Spinal cord (tissue), 9 donors: ENCODE measurements at regions not wholly inside any gene's neighbourhood (a gene's known extent, or its start where the extent isn't known, plus 50 kb on each side); places are given as distances from the start of the nearest gene placed in this dataset.
"Not testable (repeated sequence)": the region's sequence is repeated elsewhere in the genome, so short reads cannot be mapped to it uniquely, and the experiment has no call there.

ENCODE experiments used
- DNase-seq, 6 donors: peaks; one replicate each; pipeline versions ENCODE4 v3.0.0 to v3.0.0-alpha.2; 2013 to 2015; ENCODE audit warnings: low spot score in 6 of 6, low read depth in 4 of 6
- H3K27ac ChIP-seq: one replicate; pipeline ENCODE4 v1.5.1; 2013; ENCODE audit warnings: low read depth, low read length, control low read depth
- H3K27me3 ChIP-seq: one replicate; pipeline ENCODE4 v1.6.1; 2013; ENCODE audit warnings: low read length; ENCODE audit not compliant: control insufficient read depth, insufficient read depth
- H3K36me3 ChIP-seq: one replicate; pipeline ENCODE4 v1.6.1; 2013; ENCODE audit warnings: low read length; ENCODE audit not compliant: control insufficient read depth, insufficient read depth
- H3K4me1 ChIP-seq: one replicate; pipeline ENCODE4 v1.6.1; 2013; ENCODE audit warnings: low read length; ENCODE audit not compliant: control insufficient read depth, insufficient read depth
- H3K4me3 ChIP-seq: one replicate; pipeline ENCODE4 v1.5.1; 2013; ENCODE audit warnings: low read depth, low read length, control low read depth
- H3K9me3 ChIP-seq: one replicate; pipeline ENCODE4 v1.6.1; 2013; ENCODE audit warnings: low read length; ENCODE audit not compliant: control insufficient read depth, insufficient read depth
- WGBS: methylation state at CpG from one replicate; pipeline ENCODE4 v1.1.5; 2013; ENCODE audit warnings: missing lambda C conversion rate; ENCODE audit not compliant: insufficient coverage; 5-methylcytosine and 5-hydroxymethylcytosine counted together
- donor health status: healthy.

- H3K27ac ChIP-seq, result no peak overlapping the region
- H3K9me3 ChIP-seq, result no peaks in the 10 kb centered on the region
- 89% methylated on average over 2 of the region's 2 CpGs for WGBS
- no peaks in the 10 kb centered on the region for H3K4me1 ChIP-seq
- H3K4me3 ChIP-seq, result no peak overlapping the region
- DNase-seq, result no peak
- H3K27me3 ChIP-seq, result no peaks in the 10 kb centered on the region
- H3K36me3 ChIP-seq, result no peaks in the 10 kb centered on the region
These were observed 98.0 kb upstream of the ZSWIM2 start for GRCh38 chr2:186946896-186947467.

- Histone ChIP-seq H3K27me3 (no peaks in the 10 kb centered on the region), H3K27ac (no peak overlapping the region), H3K4me1 (no peaks in the 10 kb centered on the region), H3K36me3 (no peaks in the 10 kb centered on the region), H3K4me3 (no peak overlapping the region), H3K9me3 (no peaks in the 10 kb centered on the region)
- DNase-seq, result no peak
- no CpG with 5 or more reads among the region's 1 CpG for WGBS
These were observed 92.9 kb upstream of the ZSWIM2 start for GRCh38 chr2:186941853-186942252.

GRCh38 chr2:186940463-186940862, 91.5 kb upstream of the ZSWIM2 start:
- no peaks in the 10 kb centered on the region for H3K9me3 ChIP-seq
- no peak overlapping the region for H3K4me3 ChIP-seq
- peak in 1 of 6 donors; percentile 11 for DNase-seq
- no peak overlapping the region for H3K27ac ChIP-seq
- H3K36me3 ChIP-seq, result no peaks in the 10 kb centered on the region
- no peaks in the 10 kb centered on the region for H3K4me1 ChIP-seq
- no peaks in the 10 kb centered on the region for H3K27me3 ChIP-seq
- no CpG with 5 or more reads among the region's 2 CpGs for WGBS

DNA sequence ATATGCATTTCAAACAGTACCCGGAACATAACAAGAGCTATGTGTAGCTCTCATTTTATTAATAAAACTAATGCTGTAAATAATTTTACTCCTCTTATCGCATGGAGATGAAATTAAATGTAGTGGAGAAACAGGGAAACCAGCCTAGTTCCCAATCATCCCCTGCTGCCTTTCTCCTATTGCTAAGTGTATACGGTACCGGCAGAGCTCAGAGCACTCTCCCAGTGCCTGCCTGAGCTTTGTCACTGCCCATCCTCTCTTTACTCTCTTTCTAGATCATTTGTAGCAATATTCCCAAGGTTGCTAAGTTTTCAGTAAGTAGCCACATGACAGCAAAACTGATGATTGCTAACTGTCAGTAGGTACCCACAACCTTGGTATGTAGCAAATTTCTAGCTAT, 85.5 kb upstream of the ZSWIM2 start:
- H3K27me3 ChIP-seq, result no peaks in the 10 kb centered on the region
- H3K36me3 ChIP-seq, result no peaks in the 10 kb centered on the region
- H3K27ac ChIP-seq, result no peak overlapping the region
- whole genome bisulfite sequencing, result 68% methylated on average over 2 of the region's 4 CpGs
- no peak for DNase-seq
- H3K4me3 ChIP-seq, result no peak overlapping the region
- H3K4me1 ChIP-seq, result no peaks in the 10 kb centered on the region
- no peaks in the 10 kb centered on the region for H3K9me3 ChIP-seq

GRCh38 chr2:186927867-186928191, 78.9 kb upstream of the ZSWIM2 start:
- DNase-seq, result no peak
- Histone ChIP-seq H3K27me3 (no peaks in the 10 kb centered on the region), H3K4me1 (no peaks in the 10 kb centered on the region), H3K4me3 (no peak overlapping the region), H3K27ac (no peak overlapping the region), H3K36me3 (no peaks in the 10 kb centered on the region), H3K9me3 (no peaks in the 10 kb centered on the region)

DNA sequence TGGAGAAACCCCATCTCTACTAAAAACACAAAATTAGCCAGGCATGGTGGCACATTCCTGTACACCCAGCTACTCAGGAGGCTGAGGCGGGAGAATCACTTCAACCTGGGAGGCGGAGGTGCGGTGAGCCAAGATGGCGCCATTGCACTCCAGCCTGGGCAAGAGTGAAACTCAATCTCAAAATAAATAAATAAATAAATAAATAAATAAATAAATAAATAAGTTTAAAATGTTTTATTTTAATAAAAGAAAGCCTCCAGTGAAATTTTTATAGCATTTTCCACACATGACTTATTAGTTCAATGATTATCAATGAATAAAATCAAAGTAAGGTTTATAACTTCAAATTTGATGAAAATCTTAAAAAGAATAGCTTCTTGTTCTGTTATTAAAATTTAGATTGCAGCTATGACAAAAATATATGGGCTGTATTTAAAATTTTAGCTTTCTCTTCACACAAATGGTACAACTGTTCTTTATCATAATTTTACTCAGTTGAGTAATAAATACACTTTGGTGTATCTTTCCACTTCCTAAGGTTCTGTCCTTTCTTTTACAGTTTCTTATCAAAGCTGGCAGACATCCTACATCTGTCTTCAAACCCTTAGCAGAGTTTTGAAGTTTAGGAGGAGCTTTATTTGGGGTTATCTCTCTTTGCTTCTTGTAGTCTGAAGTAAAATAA, 78.4 kb upstream of the ZSWIM2 start:
- Histone ChIP-seq H3K27me3 (no peaks in the 10 kb centered on the region), H3K9me3 (no peaks in the 10 kb centered on the region)
- no peak for DNase-seq

DNA sequence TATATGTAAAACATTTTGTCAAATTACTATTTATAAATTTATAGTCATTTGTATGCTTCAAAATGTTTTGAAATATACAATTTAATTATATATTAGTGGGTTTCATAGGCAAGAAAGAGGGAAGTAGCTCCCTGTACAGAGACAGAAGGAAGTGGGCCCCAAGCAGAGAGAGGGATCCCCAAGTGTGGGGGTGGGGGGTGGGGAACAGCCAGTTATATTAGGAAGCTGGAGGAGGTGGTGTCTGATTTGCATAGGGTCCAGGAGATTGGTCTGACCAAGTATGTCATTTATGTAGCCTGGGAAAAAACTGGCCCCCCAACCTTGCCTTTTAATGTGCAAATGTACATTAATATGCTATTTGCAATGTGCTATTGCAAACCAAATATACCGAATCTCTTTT, 76.5 kb upstream of the ZSWIM2 start:
- Histone ChIP-seq H3K27ac (no peak overlapping the region), H3K4me3 (no peak overlapping the region), H3K9me3 (no peaks in the 10 kb centered on the region), H3K36me3 (no peaks in the 10 kb centered on the region), H3K27me3 (no peaks in the 10 kb centered on the region), H3K4me1 (no peaks in the 10 kb centered on the region)
- DNase-seq, result no peak
- WGBS, result no CpG with 5 or more reads among the region's 1 CpG

More for the DNA sequence above, 78.4 kb upstream of the ZSWIM2 start:
- Histone ChIP-seq H3K4me1 (no peaks in the 10 kb centered on the region), H3K4me3 (no peak overlapping the region), H3K36me3 (no peaks in the 10 kb centered on the region), H3K27ac (no peak overlapping the region)
- WGBS, result no CpG with 5 or more reads among the region's 4 CpGs

GRCh38 chr2:186922316-186922715, 73.3 kb upstream of the ZSWIM2 start:
- not testable (repeated sequence) for H3K9me3 ChIP-seq, DNase-seq, H3K27ac ChIP-seq, H3K36me3 ChIP-seq, H3K4me3 ChIP-seq, H3K4me1 ChIP-seq, H3K27me3 ChIP-seq
- WGBS, result 100% methylated on average over 2 of the region's 3 CpGs

DNA sequence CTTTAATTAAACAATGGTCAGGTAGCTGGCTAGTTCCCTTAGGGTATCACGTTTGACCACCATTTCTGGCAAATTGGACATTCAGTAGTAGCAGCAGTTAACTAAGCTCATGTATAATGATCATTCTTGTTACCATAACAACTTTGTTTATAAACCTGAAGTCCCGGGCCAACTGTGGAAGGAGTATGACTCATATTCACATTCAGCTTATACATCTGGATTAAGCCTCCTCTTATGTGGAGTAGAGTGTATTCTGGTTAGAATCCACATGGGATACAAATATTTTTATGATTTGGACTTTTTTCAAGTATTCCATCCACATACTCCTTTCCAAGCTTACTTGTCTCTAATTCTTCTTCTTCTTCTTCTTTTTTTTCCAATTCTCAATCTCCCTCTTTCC, 70.3 kb upstream of the ZSWIM2 start:
- H3K36me3 ChIP-seq, result no peaks in the 10 kb centered on the region
- WGBS, result no CpG with 5 or more reads among the region's 2 CpGs
- H3K27ac ChIP-seq, result no peak overlapping the region
- no peak for DNase-seq
- no peak overlapping the region for H3K4me3 ChIP-seq
- H3K9me3 ChIP-seq, result no peaks in the 10 kb centered on the region
- H3K27me3 ChIP-seq, result no peaks in the 10 kb centered on the region
- H3K4me1 ChIP-seq, result no peaks in the 10 kb centered on the region

- H3K9me3 ChIP-seq, result no peaks in the 10 kb centered on the region
- no peaks in the 10 kb centered on the region for H3K27me3 ChIP-seq
- 64% methylated on average over 2 of the region's 3 CpGs for WGBS
- H3K27ac ChIP-seq, result no peak overlapping the region
- H3K36me3 ChIP-seq, result no peaks in the 10 kb centered on the region
- DNase-seq, result no peak
- no peak overlapping the region for H3K4me3 ChIP-seq
- H3K4me1 ChIP-seq, result no peaks in the 10 kb centered on the region
These were observed 69.5 kb upstream of the ZSWIM2 start for GRCh38 chr2:186918495-186918894.
